ENCODE measurements at regions not wholly inside any gene's neighbourhood (a gene's known extent, or its start where the extent isn't known, plus 50 kb on each side); places are given as distances from the start of the nearest gene placed in this dataset.
A peak's percentile ranks its signal among the peaks of the same experiment; 100 is the strongest.

DNA sequence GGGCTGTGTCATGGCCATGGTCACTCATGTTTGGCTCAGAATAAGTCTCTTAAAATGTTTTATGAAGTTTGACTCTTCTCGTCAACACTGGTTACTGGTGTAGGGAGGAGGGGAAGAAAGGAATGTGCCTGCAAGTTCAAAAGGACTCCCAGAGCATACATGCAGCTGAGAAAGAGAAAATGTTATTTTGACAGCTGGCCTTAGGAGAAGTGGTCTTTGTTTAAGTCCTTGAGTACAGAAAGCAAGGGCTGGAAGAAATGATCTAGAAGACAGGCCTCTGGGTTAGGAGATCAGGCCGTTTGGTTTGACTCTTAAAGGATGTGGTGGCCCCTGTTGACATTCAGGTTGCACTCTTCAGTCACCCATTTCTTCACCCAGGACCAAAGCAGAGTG lies 245.5 kb downstream of the REEP3 start:
- no peak overlapping the region for H3K27ac ChIP-seq
- POLR2A ChIA-PET (ENCODE audit: low non-redundant PET): no interaction called here
- TF ChIP-seq, protein P1, sequence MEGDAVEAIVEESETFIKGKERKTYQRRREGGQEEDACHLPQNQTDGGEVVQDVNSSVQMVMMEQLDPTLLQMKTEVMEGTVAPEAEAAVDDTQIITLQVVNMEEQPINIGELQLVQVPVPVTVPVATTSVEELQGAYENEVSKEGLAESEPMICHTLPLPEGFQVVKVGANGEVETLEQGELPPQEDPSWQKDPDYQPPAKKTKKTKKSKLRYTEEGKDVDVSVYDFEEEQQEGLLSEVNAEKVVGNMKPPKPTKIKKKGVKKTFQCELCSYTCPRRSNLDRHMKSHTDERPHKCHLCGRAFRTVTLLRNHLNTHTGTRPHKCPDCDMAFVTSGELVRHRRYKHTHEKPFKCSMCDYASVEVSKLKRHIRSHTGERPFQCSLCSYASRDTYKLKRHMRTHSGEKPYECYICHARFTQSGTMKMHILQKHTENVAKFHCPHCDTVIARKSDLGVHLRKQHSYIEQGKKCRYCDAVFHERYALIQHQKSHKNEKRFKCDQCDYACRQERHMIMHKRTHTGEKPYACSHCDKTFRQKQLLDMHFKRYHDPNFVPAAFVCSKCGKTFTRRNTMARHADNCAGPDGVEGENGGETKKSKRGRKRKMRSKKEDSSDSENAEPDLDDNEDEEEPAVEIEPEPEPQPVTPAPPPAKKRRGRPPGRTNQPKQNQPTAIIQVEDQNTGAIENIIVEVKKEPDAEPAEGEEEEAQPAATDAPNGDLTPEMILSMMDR (conservative IDR thresholded peaks at IDR 0.05; ENCODE audit: low read depth): no peak
- CTCF ChIA-PET: interaction anchor here (0.7 to 1.4 kb wide), 3 partner anchors 36 to 136 kb away, joined by 4 read pairs; no protein-coding TSS in a partner anchor
- DNase-seq (ENCODE audit: low spot score): no peak

DNA sequence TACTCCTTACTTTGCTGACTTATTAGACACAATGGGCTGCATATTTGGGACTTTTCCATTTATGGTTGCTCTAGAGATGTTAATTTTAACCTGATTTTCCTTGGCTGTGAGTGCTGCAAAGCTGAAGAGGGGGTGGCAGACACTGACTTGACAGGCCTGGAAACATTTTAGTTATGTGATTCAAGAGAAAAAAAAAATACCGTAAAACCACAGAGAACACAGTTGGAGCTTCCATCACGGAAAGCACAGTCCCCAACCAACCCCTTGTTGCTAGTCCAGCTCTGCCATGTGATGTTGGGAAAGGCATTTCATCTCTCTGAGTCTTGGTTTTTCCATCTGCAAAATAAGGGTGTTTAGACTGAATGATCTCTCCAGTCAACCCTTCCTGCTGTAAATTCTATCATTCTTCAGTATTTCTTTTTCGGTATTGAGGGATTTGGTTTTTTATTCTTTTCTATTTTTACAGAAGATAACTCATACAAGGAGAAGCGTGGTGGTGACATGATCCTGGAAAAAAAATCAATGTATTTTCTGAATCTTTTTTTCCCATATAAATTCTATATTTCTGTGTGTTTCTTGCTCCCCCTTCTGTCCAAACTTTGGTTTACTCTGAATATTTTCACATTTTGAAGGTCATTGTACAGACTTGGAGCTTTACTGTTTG lies 246.1 kb downstream of the REEP3 start:
- CTCF ChIA-PET: interaction anchor here (0.6 to 1.4 kb wide), 10 partner anchors 25 to 1175 kb away, joined by 3 to 5 read pairs (median 4); no protein-coding TSS in a partner anchor
- no peak overlapping the region for H3K27ac ChIP-seq
- peak; percentile 19 for DNase-seq (ENCODE audit: low spot score)
- POLR2A ChIA-PET (ENCODE audit: low non-redundant PET): no interaction called here
- TF ChIP-seq, protein P1 (conservative IDR thresholded peaks at IDR 0.05; ENCODE audit: low read depth): peak; percentile 51

DNA sequence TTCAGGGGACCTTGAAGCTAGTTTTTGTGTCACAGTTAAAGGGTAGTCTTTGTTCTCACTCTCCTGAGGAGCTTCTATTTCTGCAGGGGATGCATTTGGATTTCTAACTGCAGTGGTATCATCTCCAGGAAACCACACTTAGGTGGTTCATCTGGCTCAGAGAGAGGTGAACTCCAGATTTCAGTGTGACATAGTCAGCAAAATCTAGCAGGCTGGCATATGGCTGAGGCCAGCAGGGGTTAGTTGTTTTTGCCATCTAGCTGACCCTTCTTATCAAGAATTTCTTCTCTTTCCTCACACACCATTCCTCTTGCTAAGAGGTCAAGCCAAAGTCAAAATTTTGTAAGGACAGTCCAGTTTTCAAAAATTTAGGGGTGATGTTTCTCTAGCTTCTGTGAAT lies 248.2 kb downstream of the REEP3 start:
- ChIA-PET CTCF (interaction anchor here (0.8 kb wide), 1 partner anchor 748 kb away, joined by 4 read pairs; no protein-coding TSS in a partner anchor), POLR2A (ENCODE audit: low non-redundant PET) (no interaction called here)
- TF ChIP-seq, protein P1 (conservative IDR thresholded peaks at IDR 0.05; ENCODE audit: low read depth): no peak

DNA sequence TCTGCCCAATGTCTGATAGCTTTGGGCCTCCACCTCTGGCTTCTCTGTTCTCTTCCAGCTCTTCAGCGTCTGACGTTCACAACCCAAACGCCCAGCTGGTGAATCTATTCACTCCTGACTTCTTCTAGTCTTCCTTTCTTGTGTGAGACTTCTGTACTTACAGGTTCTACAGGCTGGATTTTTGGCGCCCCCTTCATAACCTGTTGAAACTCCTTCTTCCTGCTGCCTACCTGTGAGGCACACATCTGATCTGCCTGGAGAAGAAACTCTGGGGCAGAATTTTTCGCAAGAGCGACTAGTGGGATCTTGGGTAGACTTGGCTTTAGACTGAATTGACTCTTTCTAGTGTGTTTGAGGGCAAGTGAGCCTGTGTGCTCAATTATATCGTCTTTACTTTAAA lies 249.3 kb downstream of the REEP3 start:
- ChIA-PET CTCF (interaction anchor here (0.6 kb wide), 1 partner anchor 57 kb away, joined by 3 read pairs; no protein-coding TSS in a partner anchor), POLR2A (ENCODE audit: low non-redundant PET) (no interaction called here)
- no peak for DNase-seq (ENCODE audit: low spot score)
- H3K27ac ChIP-seq: no peak overlapping the region
- TF ChIP-seq, protein P1 (conservative IDR thresholded peaks at IDR 0.05; ENCODE audit: low read depth): no peak

More for the DNA sequence above, 248.2 kb downstream of the REEP3 start:
- DNase-seq (ENCODE audit: low spot score): no peak
- no peak overlapping the region for H3K27ac ChIP-seq

DNA sequence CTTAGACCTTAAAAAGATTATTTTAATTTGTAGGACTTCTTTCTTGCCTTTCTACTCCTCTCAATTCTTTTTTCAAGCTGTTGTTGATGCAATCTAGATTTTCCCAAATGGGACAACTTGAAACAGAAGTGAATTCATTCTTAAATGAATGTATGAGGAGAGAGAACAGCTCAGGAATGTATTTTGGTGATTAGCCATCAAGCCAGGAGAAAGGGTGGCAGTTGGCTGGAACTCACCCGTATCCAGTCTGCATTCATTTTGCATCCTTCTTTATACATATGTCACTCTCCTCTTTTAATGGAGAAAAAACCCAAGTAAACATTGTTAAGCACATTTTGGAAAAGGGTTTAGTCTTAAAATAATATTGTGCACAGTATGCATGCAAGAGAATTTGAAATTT lies 251.3 kb downstream of the REEP3 start:
- TF ChIP-seq, protein P1 (conservative IDR thresholded peaks at IDR 0.05; ENCODE audit: low read depth): no peak
- ChIA-PET CTCF (no interaction called here), POLR2A (ENCODE audit: low non-redundant PET) (no interaction called here)
- no peak for DNase-seq (ENCODE audit: low spot score)
- no peak overlapping the region for H3K27ac ChIP-seq

DNA sequence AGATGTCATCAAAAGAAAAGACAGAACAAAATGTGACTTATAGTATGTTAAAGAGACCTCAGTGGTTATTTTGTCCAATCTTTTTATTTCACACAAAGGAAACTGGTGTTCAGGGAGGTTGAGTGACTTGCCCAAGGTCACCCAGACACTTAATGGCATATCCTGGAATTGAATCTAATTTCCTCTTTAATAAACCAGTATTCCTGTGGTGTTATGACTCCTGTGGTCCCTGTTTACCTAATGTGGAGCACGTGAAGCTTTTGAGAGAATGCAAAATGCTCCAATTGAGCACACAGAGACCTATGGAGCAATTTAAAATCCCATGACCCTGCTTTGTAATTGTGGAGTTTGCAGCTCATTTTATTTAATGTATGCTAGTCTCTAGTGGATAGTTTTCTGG lies 251.9 kb downstream of the REEP3 start:
- ChIA-PET POLR2A (ENCODE audit: low non-redundant PET) (no interaction called here), CTCF (no interaction called here)
- no peak overlapping the region for H3K27ac ChIP-seq
- DNase-seq (ENCODE audit: low spot score): no peak
- TF ChIP-seq, protein P1 (conservative IDR thresholded peaks at IDR 0.05; ENCODE audit: low read depth): no peak

All from RWPE1 (cell line).